Osteoblast (primary cell): ENCODE measurements at regions not wholly inside any gene's neighbourhood (a gene's known extent, or its start where the extent isn't known, plus 50 kb on each side); places are given as distances from the start of the nearest gene placed in this dataset.
A peak's percentile ranks its signal among the peaks of the same experiment; 100 is the strongest.

ENCODE experiments used
- DNase-seq: peaks from one replicate; pipeline ENCODE4 v3.0.0; 2011; ENCODE audit warnings: low spot score, mixed read lengths; ENCODE audit not compliant: insufficient read length; ENCODE audit errors: missing footprints
- H2AFZ ChIP-seq: 2 replicates; pipeline ENCODE4 v1.6.0; 2011; ENCODE audit warnings: mild to moderate bottlenecking, low read length
- H3K27ac ChIP-seq: 2 replicates; pipeline ENCODE4 v1.5.1; 2011; ENCODE audit warnings: mild to moderate bottlenecking, low read depth, low read length, moderate library complexity
- H3K27me3 ChIP-seq: 2 replicates; pipeline ENCODE4 v1.6.0; 2012; ENCODE audit warnings: mild to moderate bottlenecking, control low read depth, inconsistent platforms, low read length, moderate library complexity; ENCODE audit not compliant: insufficient read depth
- H3K36me3 ChIP-seq: 2 replicates; pipeline ENCODE4 v1.5.1; 2011; ENCODE audit warnings: mild to moderate bottlenecking, low read length, control low read depth, moderate library complexity; ENCODE audit not compliant: insufficient read depth
- H3K4me1 ChIP-seq: 2 replicates; pipeline ENCODE4 v1.5.1; 2011; ENCODE audit warnings: mild to moderate bottlenecking, low read length, control low read depth, moderate library complexity; ENCODE audit not compliant: insufficient read depth
- H3K4me2 ChIP-seq: 2 replicates; pipeline ENCODE4 v1.6.0; 2011; ENCODE audit warnings: mild to moderate bottlenecking, low read length; ENCODE audit not compliant: insufficient read depth
- H3K4me3 ChIP-seq: fragments of 200-600 bp; sonication (generic); 3 replicates; pipeline ENCODE4 v1.5.1; 2012; ENCODE audit warnings: mild to moderate bottlenecking, low read length, inconsistent platforms; ENCODE audit not compliant: insufficient read depth
- H3K79me2 ChIP-seq: 2 replicates; pipeline ENCODE4 v1.6.0; 2012; ENCODE audit warnings: mild to moderate bottlenecking, low read length, control low read depth, inconsistent platforms; ENCODE audit not compliant: insufficient read depth
- H3K9me3 ChIP-seq: 2 replicates; pipeline ENCODE4 v1.5.1; 2011; ENCODE audit warnings: low read depth, low read length, control low read depth
- H4K20me1 ChIP-seq: 2 replicates; pipeline ENCODE4 v1.6.0; 2012; ENCODE audit warnings: mild to moderate bottlenecking, low read length, control low read depth; ENCODE audit not compliant: insufficient read depth
- TF ChIP-seq, protein P1 (sequence below): IDR thresholded peaks from 2 replicates; pipeline ENCODE4 v1.5.1; 2011; ENCODE audit warnings: mild to moderate bottlenecking, low read depth, low read length, moderate library complexity; ENCODE audit errors: extremely low read depth

DNA sequence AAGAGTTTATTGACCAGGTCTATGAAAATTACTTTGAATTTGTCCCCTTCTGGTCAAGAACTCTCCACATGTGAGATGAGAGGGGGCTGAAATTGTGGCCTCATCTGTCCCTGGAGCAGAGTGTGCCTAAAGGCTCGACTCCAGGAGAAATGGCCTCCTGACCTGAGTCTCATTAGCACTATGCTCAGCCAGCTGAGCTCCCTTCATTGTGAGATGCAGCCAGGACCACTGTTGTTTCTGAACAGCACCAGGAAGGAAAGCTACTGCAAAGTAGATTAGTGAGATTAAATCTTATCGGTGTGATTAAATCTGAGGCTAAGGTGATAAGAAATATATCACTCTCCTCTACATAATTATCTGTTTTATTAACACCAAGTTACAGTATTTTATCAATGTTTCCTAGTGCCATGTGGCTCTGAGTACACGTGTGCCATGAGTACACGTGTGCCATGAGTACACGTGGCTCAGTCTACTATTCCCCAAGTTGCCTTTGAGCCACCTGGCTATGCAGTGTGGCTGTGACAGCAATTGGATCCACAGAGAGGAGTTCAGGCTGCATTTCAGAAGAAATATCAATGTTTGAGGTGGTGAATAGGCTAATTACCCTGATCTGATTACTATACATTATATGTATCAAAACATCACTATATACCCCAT is 126.9 kb downstream of the IPMK start:
- H3K27me3 ChIP-seq, result peaks cover 19% of the 10 kb centered on the region
- H3K36me3 ChIP-seq, result no peaks in the 10 kb centered on the region
- DNase-seq, result no peak
- no peaks in the 10 kb centered on the region for H3K79me2 ChIP-seq
- TF ChIP-seq, protein P1, sequence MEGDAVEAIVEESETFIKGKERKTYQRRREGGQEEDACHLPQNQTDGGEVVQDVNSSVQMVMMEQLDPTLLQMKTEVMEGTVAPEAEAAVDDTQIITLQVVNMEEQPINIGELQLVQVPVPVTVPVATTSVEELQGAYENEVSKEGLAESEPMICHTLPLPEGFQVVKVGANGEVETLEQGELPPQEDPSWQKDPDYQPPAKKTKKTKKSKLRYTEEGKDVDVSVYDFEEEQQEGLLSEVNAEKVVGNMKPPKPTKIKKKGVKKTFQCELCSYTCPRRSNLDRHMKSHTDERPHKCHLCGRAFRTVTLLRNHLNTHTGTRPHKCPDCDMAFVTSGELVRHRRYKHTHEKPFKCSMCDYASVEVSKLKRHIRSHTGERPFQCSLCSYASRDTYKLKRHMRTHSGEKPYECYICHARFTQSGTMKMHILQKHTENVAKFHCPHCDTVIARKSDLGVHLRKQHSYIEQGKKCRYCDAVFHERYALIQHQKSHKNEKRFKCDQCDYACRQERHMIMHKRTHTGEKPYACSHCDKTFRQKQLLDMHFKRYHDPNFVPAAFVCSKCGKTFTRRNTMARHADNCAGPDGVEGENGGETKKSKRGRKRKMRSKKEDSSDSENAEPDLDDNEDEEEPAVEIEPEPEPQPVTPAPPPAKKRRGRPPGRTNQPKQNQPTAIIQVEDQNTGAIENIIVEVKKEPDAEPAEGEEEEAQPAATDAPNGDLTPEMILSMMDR, result no peak
- no peak overlapping the region for H3K27ac ChIP-seq
- no peak overlapping the region for H3K4me3 ChIP-seq
- no peak overlapping the region for H2AFZ ChIP-seq
- no peaks in the 10 kb centered on the region for H3K9me3 ChIP-seq
- no peak overlapping the region for H3K4me2 ChIP-seq
- H4K20me1 ChIP-seq, result no peaks in the 10 kb centered on the region
- no peaks in the 10 kb centered on the region for H3K4me1 ChIP-seq

DNA sequence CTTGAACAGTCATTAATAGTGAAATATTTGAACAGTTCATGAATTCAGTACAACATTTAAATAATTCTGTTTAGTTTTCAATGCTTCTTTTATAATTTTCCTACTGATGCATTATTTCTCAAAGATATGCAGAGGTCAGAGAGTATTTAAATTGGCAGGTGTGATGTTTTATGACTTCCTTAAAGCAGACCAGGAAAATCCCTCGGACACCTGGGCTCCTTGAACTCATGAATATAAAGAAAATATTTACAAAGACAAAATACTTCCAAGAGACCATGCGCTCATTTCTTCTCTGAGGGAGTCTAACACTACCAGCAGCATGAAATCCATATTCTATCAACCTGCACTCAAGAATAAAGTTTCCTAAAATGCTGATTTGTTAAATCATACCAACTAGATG is 127.6 kb downstream of the IPMK start:
- TF ChIP-seq, protein P1, result no peak
- no peaks in the 10 kb centered on the region for H3K36me3 ChIP-seq
- H3K79me2 ChIP-seq, result no peaks in the 10 kb centered on the region
- H3K27ac ChIP-seq, result no peak overlapping the region
- H4K20me1 ChIP-seq, result no peaks in the 10 kb centered on the region
- no peaks in the 10 kb centered on the region for H3K9me3 ChIP-seq
- H3K27me3 ChIP-seq, result peaks cover 19% of the 10 kb centered on the region
- H2AFZ ChIP-seq, result no peak overlapping the region
- DNase-seq, result no peak
- no peak overlapping the region for H3K4me2 ChIP-seq
- no peaks in the 10 kb centered on the region for H3K4me1 ChIP-seq
- H3K4me3 ChIP-seq, result no peak overlapping the region

DNA sequence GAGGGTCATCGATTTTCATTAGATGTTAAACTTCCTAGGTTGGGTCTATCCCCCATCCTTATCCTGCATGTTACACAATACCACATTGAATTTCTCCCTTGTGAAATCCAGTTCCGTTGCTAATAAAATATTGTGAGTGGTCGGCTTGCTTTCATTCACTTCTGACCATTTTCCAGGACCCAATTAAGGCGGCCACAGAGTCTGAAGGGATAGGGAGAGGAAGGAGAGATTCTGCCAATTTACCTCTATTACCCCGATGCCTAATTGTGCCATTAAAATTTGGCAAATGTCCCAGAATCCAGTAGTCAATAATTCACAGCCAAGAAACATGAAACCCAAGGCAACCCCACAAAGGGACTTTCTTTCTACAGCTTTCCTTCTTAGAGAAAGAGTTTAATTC is 129.9 kb downstream of the IPMK start:
- Histone ChIP-seq H2AFZ (no peak overlapping the region), H3K36me3 (no peaks in the 10 kb centered on the region), H3K27me3 (peaks cover 19% of the 10 kb centered on the region), H4K20me1 (no peaks in the 10 kb centered on the region), H3K4me3 (no peak overlapping the region), H3K27ac (no peak overlapping the region), H3K4me2 (no peak overlapping the region), H3K9me3 (no peaks in the 10 kb centered on the region), H3K79me2 (no peaks in the 10 kb centered on the region), H3K4me1 (no peaks in the 10 kb centered on the region)
- TF ChIP-seq, protein P1, result no peak
- no peak for DNase-seq

DNA sequence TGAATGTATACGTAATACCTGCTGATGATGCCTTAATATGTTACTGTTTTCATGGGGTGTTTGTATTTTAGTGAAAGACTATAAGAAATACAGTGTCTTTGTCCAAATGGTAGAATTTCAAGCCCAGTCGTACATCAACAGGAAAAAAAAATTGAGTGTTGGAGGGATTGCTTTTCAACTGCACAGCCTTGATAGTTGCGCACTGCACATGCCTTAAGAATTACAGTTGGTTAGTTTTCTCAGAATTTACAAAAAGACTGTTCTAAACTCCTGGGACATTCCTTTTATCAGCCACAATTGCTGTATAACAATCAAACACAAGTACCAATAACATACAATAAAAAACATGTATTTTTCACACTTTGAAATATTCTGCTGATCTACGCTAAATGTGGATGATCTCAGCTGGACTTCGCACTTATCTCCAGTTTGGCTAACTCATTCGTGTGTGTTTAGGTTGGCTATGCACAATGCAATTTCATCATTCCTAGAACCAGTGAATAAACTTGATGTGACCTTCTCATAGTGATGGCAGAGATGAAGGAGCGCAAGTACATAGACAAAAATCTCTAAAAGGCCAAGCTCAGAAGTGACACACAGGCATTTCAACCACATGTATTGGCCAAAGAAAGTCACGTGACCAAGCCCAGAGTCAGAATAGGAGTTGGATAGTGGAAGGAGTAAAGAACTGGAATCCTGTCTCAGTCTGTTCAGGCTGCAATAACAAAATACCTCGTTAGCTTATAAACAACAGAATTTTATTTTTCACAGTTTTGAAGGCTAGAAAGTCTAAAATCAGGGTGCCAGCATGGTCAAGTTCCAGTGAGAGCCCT is 152.3 kb downstream of the IPMK start:
- H3K27me3 ChIP-seq, result no peaks in the 10 kb centered on the region

More for the DNA sequence above, 152.3 kb downstream of the IPMK start:
- no peaks in the 10 kb centered on the region for H3K36me3 ChIP-seq
- H3K9me3 ChIP-seq, result no peaks in the 10 kb centered on the region
- H3K4me1 ChIP-seq, result no peaks in the 10 kb centered on the region
- no peak overlapping the region for H2AFZ ChIP-seq
- H3K27ac ChIP-seq, result no peak overlapping the region
- peak; percentile 42 for DNase-seq
- H3K79me2 ChIP-seq, result no peaks in the 10 kb centered on the region
- H4K20me1 ChIP-seq, result no peaks in the 10 kb centered on the region
- no peak overlapping the region for H3K4me3 ChIP-seq
- TF ChIP-seq, protein P1, result no peak
- no peak overlapping the region for H3K4me2 ChIP-seq
